ENCODE measurements at regions not wholly inside any gene's neighbourhood (a gene's known extent, or its start where the extent isn't known, plus 50 kb on each side); places are given as distances from the start of the nearest gene placed in this dataset.

DNA sequence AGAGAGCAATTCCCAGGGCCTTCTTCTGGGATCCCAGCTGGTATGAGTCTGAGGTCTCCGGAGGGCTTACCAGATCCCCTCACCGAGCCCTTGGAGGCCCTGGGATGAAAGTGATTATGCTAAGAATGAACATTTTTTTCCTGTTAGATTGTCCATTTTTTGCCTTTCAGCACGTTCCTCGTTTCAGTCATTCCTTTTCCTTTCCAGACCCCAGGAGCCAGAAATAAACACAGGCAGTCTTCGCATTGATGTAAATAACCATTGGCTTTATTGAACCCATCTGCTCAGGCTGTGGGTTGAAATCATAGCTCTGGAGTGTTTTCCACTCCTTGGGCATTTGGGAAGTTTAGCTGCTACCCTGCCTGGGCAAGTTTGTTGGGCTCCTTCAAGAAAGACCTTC, 320.9 kb upstream of the AUTS2 start:
- TF ChIP-seq CEBPB (IDR thresholded peaks at IDR 0.05; ENCODE audit: low read depth, low read length) (no peak), POLR2A (IDR thresholded peaks at IDR 0.05; ENCODE audit: low read depth, low read length) (no peak), RFX5 (IDR thresholded peaks at IDR 0.05; ENCODE audit: low read depth, low read length) (no peak), RCOR1 (IDR thresholded peaks at IDR 0.05; ENCODE audit: insufficient replicate concordance, low read length) (no peak), RAD21 (IDR thresholded peaks at IDR 0.05; ENCODE audit: low read length) (no peak), BHLHE40 (IDR thresholded peaks at IDR 0.05; ENCODE audit: low read depth, low read length) (no peak), SMC3 (IDR thresholded peaks at IDR 0.05; ENCODE audit: low read depth, low read length) (no peak), CHD1 (IDR thresholded peaks at IDR 0.05; ENCODE audit: low read depth, low read length) (no peak), MAZ (IDR thresholded peaks at IDR 0.05; ENCODE audit: borderline replicate concordance, low read depth, low read length) (no peak), NFE2L2 (IDR thresholded peaks at IDR 0.05; ENCODE audit: low read depth, low read length) (no peak), MXI1 (IDR thresholded peaks at IDR 0.05; ENCODE audit: borderline replicate concordance, low read depth, low read length) (no peak), MAFK (IDR thresholded peaks at IDR 0.05; ENCODE audit: low read depth, low read length) (no peak)
- TF ChIP-seq, protein P1, sequence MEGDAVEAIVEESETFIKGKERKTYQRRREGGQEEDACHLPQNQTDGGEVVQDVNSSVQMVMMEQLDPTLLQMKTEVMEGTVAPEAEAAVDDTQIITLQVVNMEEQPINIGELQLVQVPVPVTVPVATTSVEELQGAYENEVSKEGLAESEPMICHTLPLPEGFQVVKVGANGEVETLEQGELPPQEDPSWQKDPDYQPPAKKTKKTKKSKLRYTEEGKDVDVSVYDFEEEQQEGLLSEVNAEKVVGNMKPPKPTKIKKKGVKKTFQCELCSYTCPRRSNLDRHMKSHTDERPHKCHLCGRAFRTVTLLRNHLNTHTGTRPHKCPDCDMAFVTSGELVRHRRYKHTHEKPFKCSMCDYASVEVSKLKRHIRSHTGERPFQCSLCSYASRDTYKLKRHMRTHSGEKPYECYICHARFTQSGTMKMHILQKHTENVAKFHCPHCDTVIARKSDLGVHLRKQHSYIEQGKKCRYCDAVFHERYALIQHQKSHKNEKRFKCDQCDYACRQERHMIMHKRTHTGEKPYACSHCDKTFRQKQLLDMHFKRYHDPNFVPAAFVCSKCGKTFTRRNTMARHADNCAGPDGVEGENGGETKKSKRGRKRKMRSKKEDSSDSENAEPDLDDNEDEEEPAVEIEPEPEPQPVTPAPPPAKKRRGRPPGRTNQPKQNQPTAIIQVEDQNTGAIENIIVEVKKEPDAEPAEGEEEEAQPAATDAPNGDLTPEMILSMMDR (conservative IDR thresholded peaks at IDR 0.05; ENCODE audit: low read depth, low read length): no peak
- TF ChIP-seq, protein P2, sequence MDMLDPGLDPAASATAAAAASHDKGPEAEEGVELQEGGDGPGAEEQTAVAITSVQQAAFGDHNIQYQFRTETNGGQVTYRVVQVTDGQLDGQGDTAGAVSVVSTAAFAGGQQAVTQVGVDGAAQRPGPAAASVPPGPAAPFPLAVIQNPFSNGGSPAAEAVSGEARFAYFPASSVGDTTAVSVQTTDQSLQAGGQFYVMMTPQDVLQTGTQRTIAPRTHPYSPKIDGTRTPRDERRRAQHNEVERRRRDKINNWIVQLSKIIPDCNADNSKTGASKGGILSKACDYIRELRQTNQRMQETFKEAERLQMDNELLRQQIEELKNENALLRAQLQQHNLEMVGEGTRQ (IDR thresholded peaks at IDR 0.05; ENCODE audit: low read depth, low read length): no peak

Data from IMR-90 (cell line).